ENCODE measurements at regions not wholly inside any gene's neighbourhood (a gene's known extent, or its start where the extent isn't known, plus 50 kb on each side); places are given as distances from the start of the nearest gene placed in this dataset.
"Not testable (repeated sequence)": the region's sequence is repeated elsewhere in the genome, so short reads cannot be mapped to it uniquely, and the experiment has no call there.

- Mint-ChIP-seq H3K27ac (no peak overlapping the region), H3K4me1 (no peaks in the 10 kb centered on the region), H3K4me3 (no peak overlapping the region), H3K36me3 (ENCODE audit: low read depth) (no peaks in the 10 kb centered on the region), H3K27me3 (peaks cover 19% of the 10 kb centered on the region), H3K9me3 (no peaks in the 10 kb centered on the region)
- intact Hi-C loops (cut with micrococcal nuclease), result no loop called here
- ChIA-PET CTCF (no interaction called here), POLR2A (no interaction called here)
- no peak for TF ChIP-seq CTCF (IDR thresholded peaks at IDR 0.05)
- DNase-seq, result no peak
- no peak for ATAC-seq (ENCODE audit: low read depth)
These were observed 90.1 kb upstream of the KCNJ18 start for GRCh38 chr17:21602176-21602575.

- H3K4me1 Mint-ChIP-seq; intact Hi-C loops (cut with micrococcal nuclease); H3K36me3 Mint-ChIP-seq (ENCODE audit: low read depth); DNase-seq; H3K27ac Mint-ChIP-seq; ATAC-seq (ENCODE audit: low read depth); POLR2A ChIA-PET; CTCF ChIA-PET; H3K4me3 Mint-ChIP-seq; H3K9me3 Mint-ChIP-seq: not testable (repeated sequence)
- H3K27me3 Mint-ChIP-seq, result peaks cover 19% of the 10 kb centered on the region
These were observed 89.0 kb upstream of the KCNJ18 start for GRCh38 chr17:21603292-21603691.

- ATAC-seq (ENCODE audit: low read depth); intact Hi-C loops (cut with micrococcal nuclease); CTCF ChIA-PET; H3K4me3 Mint-ChIP-seq; H3K27ac Mint-ChIP-seq; POLR2A ChIA-PET; H3K27me3 Mint-ChIP-seq; H3K9me3 Mint-ChIP-seq; H3K4me1 Mint-ChIP-seq; DNase-seq; H3K36me3 Mint-ChIP-seq (ENCODE audit: low read depth): not testable (repeated sequence)
These were observed 80.9 kb upstream of the KCNJ18 start for GRCh38 chr17:21611443-21611842.

- H3K27ac Mint-ChIP-seq; CTCF ChIA-PET; H3K9me3 Mint-ChIP-seq; H3K36me3 Mint-ChIP-seq (ENCODE audit: low read depth); H3K4me3 Mint-ChIP-seq; POLR2A ChIA-PET; DNase-seq; ATAC-seq (ENCODE audit: low read depth); intact Hi-C loops (cut with micrococcal nuclease); H3K4me1 Mint-ChIP-seq; H3K27me3 Mint-ChIP-seq: not testable (repeated sequence)
These were observed 79.9 kb upstream of the KCNJ18 start for GRCh38 chr17:21612123-21613070.

- no peaks in the 10 kb centered on the region for H3K4me1 Mint-ChIP-seq
- H3K27me3 Mint-ChIP-seq, result no peaks in the 10 kb centered on the region
- ChIA-PET CTCF (no interaction called here), POLR2A (no interaction called here)
- intact Hi-C loops (cut with micrococcal nuclease), result no loop called here
- ATAC-seq (ENCODE audit: low read depth) (no peak), DNase-seq (no peak)
- TF ChIP-seq CTCF (IDR thresholded peaks at IDR 0.05), result no peak
- no peak overlapping the region for H3K27ac Mint-ChIP-seq
- H3K4me3 Mint-ChIP-seq, result no peak overlapping the region
- no peaks in the 10 kb centered on the region for H3K36me3 Mint-ChIP-seq (ENCODE audit: low read depth)
- peaks cover 2% of the 10 kb centered on the region for H3K9me3 Mint-ChIP-seq
These were observed 79.3 kb upstream of the KCNJ18 start for GRCh38 chr17:21613071-21613429.

- H3K4me1 Mint-ChIP-seq; intact Hi-C loops (cut with micrococcal nuclease); H3K9me3 Mint-ChIP-seq; POLR2A ChIA-PET; H3K36me3 Mint-ChIP-seq (ENCODE audit: low read depth); H3K27ac Mint-ChIP-seq; DNase-seq; CTCF ChIA-PET; ATAC-seq (ENCODE audit: low read depth); H3K27me3 Mint-ChIP-seq; H3K4me3 Mint-ChIP-seq: not testable (repeated sequence)
These were observed 65.3 kb upstream of the KCNJ18 start for GRCh38 chr17:21626987-21627386.

All from activated B cell treated with CpG ODN at 0.5 μM for 24 hours (primary cell).